ENCODE measurements at regions not wholly inside any gene's neighbourhood (a gene's known extent, or its start where the extent isn't known, plus 50 kb on each side); places are given as distances from the start of the nearest gene placed in this dataset.
A peak's percentile ranks its signal among the peaks of the same experiment; 100 is the strongest.
"Not testable (repeated sequence)": the region's sequence is repeated elsewhere in the genome, so short reads cannot be mapped to it uniquely, and the experiment has no call there.

- no peak for DNase-seq
These were observed 50.5 kb upstream of the MAP4K3 start for GRCh38 chr2:39487398-39488250.

DNA sequence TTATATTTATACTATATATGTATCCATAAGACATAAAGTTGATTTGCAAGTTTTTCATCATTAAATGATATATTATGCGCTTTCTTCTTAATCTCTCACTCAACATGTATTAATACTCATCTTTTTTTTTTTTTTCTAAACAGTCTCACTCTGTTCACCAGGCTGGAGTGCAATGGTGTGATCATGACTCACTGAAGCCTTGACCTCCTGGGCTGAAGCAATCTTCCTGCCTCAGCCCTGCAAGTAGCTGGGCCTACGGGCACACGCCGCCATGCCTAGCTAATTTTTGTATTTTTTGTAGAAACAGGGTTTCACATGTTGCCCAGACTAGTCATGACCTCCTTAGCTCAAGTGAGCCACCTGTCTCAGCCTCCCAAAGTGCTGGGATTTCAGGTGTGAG, 51.4 kb upstream of the MAP4K3 start:
- no peak for DNase-seq

DNA sequence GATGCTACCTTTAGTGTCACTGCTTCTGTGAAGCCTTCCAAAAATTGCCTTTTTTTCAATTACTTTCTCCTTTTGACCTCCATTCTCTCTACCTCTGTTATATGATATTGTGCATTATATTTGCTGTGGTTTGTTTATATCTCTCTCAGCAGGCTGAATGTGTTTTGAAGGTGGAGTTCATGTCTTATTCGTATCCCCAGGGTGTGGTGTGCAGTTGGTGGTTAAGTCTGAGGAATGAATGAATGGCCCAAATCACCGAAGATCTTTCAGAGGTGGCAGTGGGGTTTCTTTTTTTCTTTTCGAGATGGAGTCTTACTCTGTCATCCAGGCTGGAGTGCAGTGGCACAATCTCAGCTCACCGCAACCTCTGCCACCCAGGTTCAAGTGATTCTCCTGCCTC, 53.5 kb upstream of the MAP4K3 start:
- no peak for DNase-seq

DNA sequence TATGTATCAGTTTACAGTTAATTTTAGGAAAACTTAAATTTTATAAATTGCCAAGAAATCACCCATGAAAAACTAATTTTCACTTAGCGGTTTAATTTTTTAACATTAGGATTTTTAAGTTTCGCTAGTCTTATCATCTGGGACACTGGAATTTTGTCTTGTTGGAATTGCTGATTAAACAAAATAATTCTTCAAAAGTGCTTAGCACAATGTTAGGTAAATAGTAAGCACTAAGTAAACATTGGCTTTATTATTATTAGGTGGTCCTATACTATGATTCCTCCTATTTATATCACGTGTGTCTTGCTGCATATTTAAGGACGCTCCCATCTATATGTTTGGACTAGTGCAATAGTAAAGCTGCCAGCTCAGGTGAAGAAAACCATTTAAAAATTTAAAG, 54.6 kb upstream of the MAP4K3 start:
- no peak for DNase-seq

DNA sequence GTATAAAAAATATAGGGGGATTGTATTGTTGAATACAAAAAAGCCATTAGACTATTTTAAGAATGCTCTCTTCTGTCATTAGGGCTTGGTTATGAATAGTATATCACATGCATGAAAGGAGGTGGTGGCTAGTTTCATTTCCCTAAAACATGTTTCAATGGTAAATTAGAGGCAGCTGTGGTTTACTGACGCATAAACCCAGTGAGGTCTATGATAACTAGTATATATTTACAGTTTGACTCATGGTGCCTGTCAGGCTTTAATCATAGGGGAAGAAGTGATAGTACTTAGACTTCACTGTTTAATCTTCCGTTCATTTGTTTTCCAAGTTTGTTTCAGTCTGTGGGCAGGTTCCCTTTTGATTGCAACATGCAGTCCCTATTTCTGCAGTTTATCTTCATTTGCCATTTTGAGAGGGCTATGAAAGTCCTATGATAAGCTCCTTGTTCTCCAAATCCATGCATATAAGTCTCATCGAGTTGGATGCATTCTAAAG, 55.1 kb upstream of the MAP4K3 start:
- peak; percentile 38 for DNase-seq

- DNase-seq, result no peak
These were observed 55.6 kb upstream of the MAP4K3 start for GRCh38 chr2:39492716-39493115.

DNA sequence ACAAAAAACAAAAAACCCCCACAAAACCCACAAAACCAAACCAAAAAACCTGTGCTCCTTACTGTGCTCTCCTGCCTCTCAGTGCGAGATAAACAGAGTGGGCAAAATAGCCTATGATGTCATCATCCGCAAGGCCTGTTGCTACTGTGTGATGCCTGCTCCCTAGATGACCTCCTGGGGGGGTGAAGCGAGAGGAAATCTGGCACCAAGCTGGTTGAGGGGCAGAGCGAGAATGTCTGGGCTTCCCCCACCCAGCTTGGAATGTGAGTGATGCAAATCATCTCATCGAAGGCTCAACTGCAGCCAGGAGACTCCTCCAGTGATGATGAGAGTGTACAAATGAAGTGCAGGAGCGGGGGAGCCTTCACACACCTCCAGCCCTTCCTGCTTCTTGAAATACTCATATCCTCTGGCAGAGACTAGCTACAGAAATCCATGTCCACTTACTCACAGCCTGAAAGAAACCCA, 57.7 kb upstream of the MAP4K3 start:
- DNase-seq, result peak; percentile 16

GRCh38 chr2:39497082-39497801, 60.2 kb upstream of the MAP4K3 start:
- no peak for DNase-seq

GRCh38 chr2:39498176-39498575, 61.1 kb upstream of the MAP4K3 start:
- not testable (repeated sequence) for DNase-seq

DNA sequence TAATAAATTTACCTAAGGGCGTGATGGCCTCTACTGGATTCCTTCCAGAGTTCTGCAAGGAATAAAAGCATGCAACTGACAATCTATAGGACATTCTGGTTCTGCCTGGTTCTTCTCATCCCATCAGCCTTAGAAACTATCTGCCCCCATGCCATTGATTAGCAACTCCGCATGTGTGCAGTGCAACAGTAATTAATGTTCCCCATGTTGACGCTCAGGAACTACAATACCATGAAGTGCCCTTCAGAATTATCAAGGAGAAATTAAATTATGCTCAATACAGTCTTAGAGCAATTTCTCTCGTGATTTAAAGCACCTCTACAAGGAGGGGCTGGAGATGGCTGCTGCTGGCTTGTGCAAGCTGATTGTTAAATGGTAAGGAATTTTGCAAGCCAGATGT, 61.7 kb upstream of the MAP4K3 start:
- no peak for DNase-seq

- DNase-seq, result no peak
These were observed 62.3 kb upstream of the MAP4K3 start for GRCh38 chr2:39499336-39499735.

GRCh38 chr2:39501412-39501811, 64.3 kb upstream of the MAP4K3 start:
- no peak for DNase-seq

DNA sequence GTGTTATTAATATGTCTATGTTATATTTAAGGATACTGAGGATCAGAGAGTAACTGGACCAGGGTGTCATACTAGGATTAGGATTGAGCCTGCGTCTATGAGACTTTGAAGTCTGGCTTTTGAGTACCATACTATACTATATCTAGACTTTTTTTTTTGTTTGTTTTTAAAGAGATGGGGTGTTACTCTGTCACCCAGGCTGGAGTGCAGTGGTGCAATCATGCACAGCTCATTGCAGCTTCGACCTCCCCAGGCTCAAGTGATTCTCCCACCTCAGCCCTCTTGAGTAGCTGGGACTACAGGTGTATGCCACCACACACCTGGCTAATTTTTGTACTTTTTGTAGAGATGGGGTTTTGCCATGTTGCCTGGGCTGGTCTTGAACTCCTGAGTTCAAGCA, 66.2 kb upstream of the MAP4K3 start:
- no peak for DNase-seq

- no peak for DNase-seq
These were observed 67.8 kb upstream of the MAP4K3 start for GRCh38 chr2:39504790-39505335.

- DNase-seq, result no peak
These were observed 69.1 kb upstream of the MAP4K3 start for GRCh38 chr2:39506215-39506614.

DNA sequence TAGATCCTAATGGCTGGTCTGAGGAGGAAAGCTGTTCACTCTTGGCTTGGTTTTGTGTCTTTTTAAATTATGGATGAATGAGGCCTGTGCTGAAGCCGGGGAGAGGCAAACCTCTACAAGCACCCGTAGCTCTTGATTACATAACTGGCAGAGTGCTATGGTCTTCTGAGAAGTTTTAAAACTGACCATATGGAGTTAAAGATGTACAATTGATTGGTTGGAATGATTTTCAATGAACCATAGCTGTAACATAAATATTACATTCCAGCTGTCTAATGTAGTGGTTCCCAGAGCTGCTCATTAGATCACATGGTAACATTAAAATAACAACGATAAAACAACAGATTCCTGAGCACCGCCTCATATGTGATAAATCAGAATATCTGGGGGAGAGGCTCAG, 71.1 kb upstream of the MAP4K3 start:
- DNase-seq, result no peak

GRCh38 chr2:39510140-39510539, 73.1 kb upstream of the MAP4K3 start:
- no peak for DNase-seq

DNA sequence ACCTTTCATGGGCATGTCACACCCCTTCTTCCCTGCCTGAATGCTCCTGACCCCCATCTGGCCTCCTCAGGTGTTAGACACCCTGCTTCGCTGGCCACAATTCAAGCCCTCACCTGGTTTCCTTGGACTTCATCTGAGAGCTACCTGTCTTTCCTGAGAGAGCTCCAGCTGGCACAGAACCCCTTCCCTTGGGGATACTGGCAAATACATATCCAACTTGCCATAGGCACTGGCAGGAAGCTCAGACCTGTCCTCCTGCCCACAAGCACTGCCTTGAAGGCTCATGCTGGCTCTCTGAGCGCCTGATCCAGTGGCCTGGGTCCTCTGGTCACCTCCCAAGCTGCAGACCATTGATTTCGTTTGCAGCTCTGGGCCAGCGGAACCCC, 74.1 kb upstream of the MAP4K3 start:
- no peak for DNase-seq

- DNase-seq, result no peak
These were observed 74.7 kb upstream of the MAP4K3 start for GRCh38 chr2:39511605-39512433.

DNA sequence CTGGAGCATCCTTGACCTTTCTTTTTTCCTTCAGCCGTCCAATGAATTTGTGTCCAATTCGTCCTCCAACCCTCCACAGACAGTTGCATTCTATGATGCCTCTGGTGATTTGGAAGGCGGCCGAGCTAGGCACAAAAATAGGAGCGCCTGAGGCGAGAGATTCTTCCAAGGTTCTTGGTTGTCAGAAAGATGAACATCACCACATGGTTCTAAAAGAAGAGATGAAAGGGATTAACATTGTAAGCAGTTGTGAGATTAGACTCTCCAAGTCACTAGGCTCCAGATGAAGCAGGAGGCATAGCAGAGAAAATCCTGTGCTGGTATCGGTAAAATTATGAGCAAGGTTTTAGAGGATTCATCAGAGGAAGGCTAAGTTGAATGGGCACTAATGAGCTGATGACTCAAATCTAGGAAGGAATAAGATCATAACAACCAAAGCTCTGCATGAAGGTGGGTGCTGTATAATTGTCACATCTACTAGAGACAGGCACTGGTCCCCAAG, 75.4 kb upstream of the MAP4K3 start:
- peak; percentile 30 for DNase-seq

DNA sequence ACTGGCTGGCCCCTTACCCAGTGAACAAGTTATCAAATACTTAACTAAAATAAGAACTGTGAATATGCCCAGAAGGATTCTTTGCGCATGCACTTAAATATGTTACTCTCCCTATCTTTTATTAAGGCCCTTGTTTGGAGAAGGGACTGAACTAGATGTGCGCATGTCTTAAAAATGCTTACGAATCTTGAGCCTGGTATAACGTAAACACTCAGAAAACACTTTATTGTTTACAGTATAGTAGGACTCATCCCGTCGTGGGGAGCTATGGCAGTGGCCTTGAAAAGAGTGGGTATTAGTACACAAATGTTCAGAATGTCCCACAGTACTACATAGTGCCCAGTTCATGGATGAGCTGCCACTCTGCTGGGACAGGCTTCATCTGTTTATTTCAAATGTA, 75.9 kb upstream of the MAP4K3 start:
- DNase-seq, result no peak

- peak; percentile 83 for DNase-seq
These were observed 76.6 kb upstream of the MAP4K3 start for GRCh38 chr2:39513641-39514094.

DNA sequence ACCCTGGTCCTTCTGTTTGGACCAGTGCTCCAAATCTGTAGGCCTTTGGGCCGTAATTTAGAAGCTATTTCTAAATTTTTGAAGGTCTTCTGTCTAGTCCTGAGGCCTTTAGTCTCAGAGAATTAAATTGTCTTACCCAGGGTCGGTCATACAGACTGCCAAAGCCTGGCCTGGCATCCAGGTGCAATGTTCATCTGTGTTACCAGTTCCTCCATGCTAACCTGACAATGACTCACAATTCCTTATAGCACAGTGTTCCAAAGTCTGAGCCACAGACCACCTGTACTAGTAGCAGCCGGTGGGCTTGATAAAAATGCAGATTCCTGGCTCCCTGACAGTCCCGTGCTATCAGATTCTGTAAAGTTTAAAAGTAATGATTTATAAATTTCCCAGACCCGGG, 77.7 kb upstream of the MAP4K3 start:
- DNase-seq, result no peak
